ENCODE measurements at regions not wholly inside any gene's neighbourhood (a gene's known extent, or its start where the extent isn't known, plus 50 kb on each side); places are given as distances from the start of the nearest gene placed in this dataset.
"Not testable (repeated sequence)": the region's sequence is repeated elsewhere in the genome, so short reads cannot be mapped to it uniquely, and the experiment has no call there.

GRCh38 chr2:89537862-89538261, 846.4 kb downstream of the RPIA start:
- H3K27me3 ChIP-seq (ENCODE audit: low read depth); H3K27ac ChIP-seq (replicated peaks); H3K4me1 ChIP-seq; H3K9me3 ChIP-seq (replicated peaks); H3K36me3 ChIP-seq; DNase-seq; H3K4me3 ChIP-seq; intact Hi-C loops (cut with micrococcal nuclease): not testable (repeated sequence)

GRCh38 chr2:89544110-89544509, 852.6 kb downstream of the RPIA start:
- H3K27me3 ChIP-seq (ENCODE audit: low read depth); DNase-seq; H3K4me3 ChIP-seq; H3K27ac ChIP-seq (replicated peaks); intact Hi-C loops (cut with micrococcal nuclease); H3K9me3 ChIP-seq (replicated peaks); H3K4me1 ChIP-seq; H3K36me3 ChIP-seq: not testable (repeated sequence)

GRCh38 chr2:89579154-89579553, 887.7 kb downstream of the RPIA start:
- H3K4me3 ChIP-seq; H3K36me3 ChIP-seq; DNase-seq; H3K27ac ChIP-seq (replicated peaks); H3K4me1 ChIP-seq; intact Hi-C loops (cut with micrococcal nuclease); H3K9me3 ChIP-seq (replicated peaks); H3K27me3 ChIP-seq (ENCODE audit: low read depth): not testable (repeated sequence)

GRCh38 chr2:89582816-89583215, 891.3 kb downstream of the RPIA start:
- peak; percentile 56 for DNase-seq
- H3K4me3 ChIP-seq; H3K27ac ChIP-seq (replicated peaks); intact Hi-C loops (cut with micrococcal nuclease); H3K36me3 ChIP-seq; H3K27me3 ChIP-seq (ENCODE audit: low read depth); H3K4me1 ChIP-seq; H3K9me3 ChIP-seq (replicated peaks): not testable (repeated sequence)

GRCh38 chr2:89584046-89584445, 892.6 kb downstream of the RPIA start:
- H3K27me3 ChIP-seq (ENCODE audit: low read depth); H3K4me1 ChIP-seq; intact Hi-C loops (cut with micrococcal nuclease); DNase-seq; H3K9me3 ChIP-seq (replicated peaks); H3K36me3 ChIP-seq: not testable (repeated sequence)
- Histone ChIP-seq H3K4me3 (peak overlapping the region; percentile 64), H3K27ac (replicated peaks) (peak overlapping the region; percentile 36)

- H3K27me3 ChIP-seq (ENCODE audit: low read depth); H3K9me3 ChIP-seq (replicated peaks); DNase-seq; intact Hi-C loops (cut with micrococcal nuclease); H3K4me1 ChIP-seq; H3K36me3 ChIP-seq: not testable (repeated sequence)
- H3K4me3 ChIP-seq: peak overlapping the region; percentile 64
- H3K27ac ChIP-seq (replicated peaks): peak overlapping the region; percentile 48
These were observed 893.5 kb downstream of the RPIA start for GRCh38 chr2:89584868-89585557.

- H3K36me3 ChIP-seq; H3K4me1 ChIP-seq; intact Hi-C loops (cut with micrococcal nuclease); H3K27me3 ChIP-seq (ENCODE audit: low read depth); H3K9me3 ChIP-seq (replicated peaks); H3K27ac ChIP-seq (replicated peaks): not testable (repeated sequence)
- peak overlapping the region; percentile 64 for H3K4me3 ChIP-seq
- DNase-seq: peak; percentile 63
These were observed 894.1 kb downstream of the RPIA start for GRCh38 chr2:89585558-89585920.

GRCh38 chr2:89599843-89600242, 908.4 kb downstream of the RPIA start:
- DNase-seq; H3K9me3 ChIP-seq (replicated peaks); H3K27me3 ChIP-seq (ENCODE audit: low read depth); H3K4me3 ChIP-seq; H3K36me3 ChIP-seq; H3K4me1 ChIP-seq; H3K27ac ChIP-seq (replicated peaks); intact Hi-C loops (cut with micrococcal nuclease): not testable (repeated sequence)

- H3K4me3 ChIP-seq; DNase-seq; H3K36me3 ChIP-seq; H3K4me1 ChIP-seq; H3K9me3 ChIP-seq (replicated peaks); intact Hi-C loops (cut with micrococcal nuclease); H3K27ac ChIP-seq (replicated peaks): not testable (repeated sequence)
- H3K27me3 ChIP-seq (ENCODE audit: low read depth): peaks cover 19% of the 10 kb centered on the region
These were observed 915.0 kb downstream of the RPIA start for GRCh38 chr2:89606514-89606913.

- H3K4me1 ChIP-seq; intact Hi-C loops (cut with micrococcal nuclease); H3K36me3 ChIP-seq; H3K9me3 ChIP-seq (replicated peaks); H3K27ac ChIP-seq (replicated peaks); H3K4me3 ChIP-seq; DNase-seq: not testable (repeated sequence)
- H3K27me3 ChIP-seq (ENCODE audit: low read depth): peaks cover 48% of the 10 kb centered on the region
These were observed 918.9 kb downstream of the RPIA start for GRCh38 chr2:89610207-89610926.

GRCh38 chr2:89610927-89611515, 919.5 kb downstream of the RPIA start:
- H3K36me3 ChIP-seq; H3K4me1 ChIP-seq; H3K27ac ChIP-seq (replicated peaks); intact Hi-C loops (cut with micrococcal nuclease); H3K9me3 ChIP-seq (replicated peaks); H3K4me3 ChIP-seq: not testable (repeated sequence)
- DNase-seq: peak; percentile 15
- peaks cover 48% of the 10 kb centered on the region for H3K27me3 ChIP-seq (ENCODE audit: low read depth)

GRCh38 chr2:89611710-89612109, 920.2 kb downstream of the RPIA start:
- H3K27me3 ChIP-seq (ENCODE audit: low read depth): peaks cover 48% of the 10 kb centered on the region
- DNase-seq; intact Hi-C loops (cut with micrococcal nuclease); H3K27ac ChIP-seq (replicated peaks); H3K4me1 ChIP-seq; H3K36me3 ChIP-seq; H3K9me3 ChIP-seq (replicated peaks); H3K4me3 ChIP-seq: not testable (repeated sequence)

GRCh38 chr2:89649268-89649667, 957.8 kb downstream of the RPIA start:
- H3K27ac ChIP-seq (replicated peaks); DNase-seq; H3K4me1 ChIP-seq; H3K36me3 ChIP-seq; H3K9me3 ChIP-seq (replicated peaks); intact Hi-C loops (cut with micrococcal nuclease); H3K4me3 ChIP-seq: not testable (repeated sequence)
- peaks cover 11% of the 10 kb centered on the region for H3K27me3 ChIP-seq (ENCODE audit: low read depth)

GRCh38 chr2:89679254-89679653, 987.8 kb downstream of the RPIA start:
- H3K27ac ChIP-seq (replicated peaks); H3K4me1 ChIP-seq; intact Hi-C loops (cut with micrococcal nuclease); DNase-seq; H3K9me3 ChIP-seq (replicated peaks); H3K36me3 ChIP-seq; H3K4me3 ChIP-seq: not testable (repeated sequence)
- H3K27me3 ChIP-seq (ENCODE audit: low read depth): peaks cover 56% of the 10 kb centered on the region
